ENCODE measurements at regions not wholly inside any gene's neighbourhood (a gene's known extent, or its start where the extent isn't known, plus 50 kb on each side); places are given as distances from the start of the nearest gene placed in this dataset.

GRCh38 chr12:127024791-127025190 is 1242.2 kb upstream of the TMEM132C start:
- Histone ChIP-seq H2BK5ac (ENCODE audit: insufficient read length, low read length) (no peak overlapping the region), H3K18ac (ENCODE audit: insufficient read length, low read depth, low read length) (no peak overlapping the region), H4K20me1 (ENCODE audit: control insufficient read depth, insufficient read depth, insufficient read length) (no peaks in the 10 kb centered on the region), H3K27me3 (ENCODE audit: insufficient read depth, low read length) (no peaks in the 10 kb centered on the region), H3K56ac (ENCODE audit: insufficient read length, low read depth, low read length) (no peak overlapping the region), H3K27ac (ENCODE audit: insufficient read length, low read depth, low read length) (no peak overlapping the region), H2BK20ac (ENCODE audit: low read depth, low read length, poor library complexity, severe bottlenecking) (no peak overlapping the region), H3K14ac (ENCODE audit: insufficient read depth, low read length) (no peak overlapping the region), H3T11ph (ENCODE audit: low read length) (no peak overlapping the region), H4K5ac (ENCODE audit: insufficient read length, low read depth, low read length) (no peak overlapping the region), H3K23me2 (ENCODE audit: insufficient read length, low read depth, low read length, poor library complexity, severe bottlenecking) (no peaks in the 10 kb centered on the region), H2AFZ (ENCODE audit: low read length) (no peak overlapping the region), H3K4me2 (ENCODE audit: insufficient read depth, insufficient read length, low read length) (no peak overlapping the region), H2BK120ac (ENCODE audit: low read depth, low read length, poor library complexity, severe bottlenecking) (no peak overlapping the region), H4K91ac (ENCODE audit: insufficient read length, low read depth, low read length) (no peak overlapping the region), H3K79me1 (ENCODE audit: insufficient read depth, low read depth, low read length, poor library complexity, severe bottlenecking) (no peaks in the 10 kb centered on the region), H2AK5ac (ENCODE audit: insufficient read length, low read length) (no peak overlapping the region), H2BK12ac (ENCODE audit: insufficient read length, low read depth, low read length) (no peak overlapping the region), H3K9me3 (ENCODE audit: control insufficient read depth, low read depth, low read length) (no peaks in the 10 kb centered on the region), H4K8ac (replicated peaks; ENCODE audit: insufficient read length, low read depth, low read length) (no peak overlapping the region), H3K79me2 (ENCODE audit: insufficient read depth, low read length) (no peaks in the 10 kb centered on the region), H3K4ac (ENCODE audit: low read depth, low read length) (no peak overlapping the region), H3K9ac (ENCODE audit: extremely low read depth, insufficient read length, low read length) (no peak overlapping the region), H2BK15ac (ENCODE audit: low read depth, low read length) (no peak overlapping the region), H3K4me1 (ENCODE audit: insufficient read depth, low read length) (no peaks in the 10 kb centered on the region; the same call in 1 of the 2 replicates), H3K23ac (ENCODE audit: insufficient read length, low read depth, low read length) (no peak overlapping the region)
- DNase-seq, result no peak
- Mint-ChIP-seq H3K4me1 (peaks cover 7 to 9% of the 10 kb centered on the region in 2 experiments), H3K27ac (no peak overlapping the region), H3K4me3 (no peak overlapping the region), H3K36me3 (ENCODE audit: insufficient read depth in 1 of 3, low read depth in 3 of 3) (no peaks in the 10 kb centered on the region), H3K9me3 (no peaks in the 10 kb centered on the region), H3K27me3 (ENCODE audit: low read depth) (no peaks in the 10 kb centered on the region)
- no peak for TF ChIP-seq CTCF (conservative IDR thresholded peaks at IDR 0.05)
- WGBS (ENCODE audit: extremely low coverage, insufficient read length, low lambda C conversion rate), result no CpG with 5 or more reads among the region's 2 CpGs

Data from H9 (cell line).